HEK293 (cell line): ENCODE measurements at regions not wholly inside any gene's neighbourhood (a gene's known extent, or its start where the extent isn't known, plus 50 kb on each side); places are given as distances from the start of the nearest gene placed in this dataset.

Source experiments
- ATF2 ChIP-seq: fragments of 450-650 bp; formaldehyde crosslinking; IDR thresholded peaks from 2 replicates; pipeline ENCODE4 v1.5.1; 2016; ENCODE audit warnings: missing biosample characterization, missing genetic modification characterization, low read depth
- CTCF ChIP-seq: fragments of 450-650 bp; formaldehyde crosslinking; IDR thresholded peaks from 2 replicates; pipeline ENCODE4 v1.5.1; 2016; ENCODE audit warnings: missing biosample characterization, missing genetic modification characterization
- PBX3 ChIP-seq: sonication (generic); formaldehyde crosslinking; IDR thresholded peaks from 2 replicates; pipeline ENCODE4 v1.8.1; 2022; ENCODE audit warnings: mild to moderate bottlenecking, moderate library complexity, missing genetic modification reagents
- RBAK ChIP-seq: fragments of 450-650 bp; formaldehyde crosslinking; IDR thresholded peaks from 2 replicates; pipeline ENCODE4 v1.5.1; 2016; ENCODE audit warnings: missing biosample characterization, missing genetic modification characterization
- REST ChIP-seq: fragments of 450-650 bp; formaldehyde crosslinking; IDR thresholded peaks from 2 replicates; pipeline ENCODE4 v1.5.1; 2016; ENCODE audit warnings: missing biosample characterization, missing genetic modification characterization
- ZBTB10 ChIP-seq: fragments of 450-650 bp; formaldehyde crosslinking; IDR thresholded peaks from 2 replicates; pipeline ENCODE4 v1.5.1; 2016; ENCODE audit warnings: missing biosample characterization, missing genetic modification characterization
- ZBTB11 ChIP-seq: fragments of 450-650 bp; formaldehyde crosslinking; conservative IDR thresholded peaks from 2 replicates; pipeline ENCODE4 v1.5.1; 2016; ENCODE audit warnings: low read depth, missing biosample characterization, missing genetic modification characterization
- ZNF621 ChIP-seq: fragments of 450-650 bp; formaldehyde crosslinking; IDR thresholded peaks from 2 replicates; pipeline ENCODE4 v1.5.1; 2017; ENCODE audit warnings: missing biosample characterization, missing genetic modification characterization

GRCh38 chr11:116648247-116649174 is 124.3 kb downstream of the BUD13 start:
- TF ChIP-seq ZNF621 (no peak), ZBTB10 (tag by site-specific recombination) (no peak), ZBTB11 (tag by site-specific recombination) (no peak), CTCF (no peak), PBX3 (CRISPR knock-in tag) (no peak), ATF2 (tag by site-specific recombination) (no peak), REST (no peak), RBAK (tag by site-specific recombination) (no peak)
